LNCaP clone FGC (cell line): ENCODE measurements at regions not wholly inside any gene's neighbourhood (a gene's known extent, or its start where the extent isn't known, plus 50 kb on each side); places are given as distances from the start of the nearest gene placed in this dataset.

ENCODE experiments used
- DNase-seq: peaks from one replicate; pipeline ENCODE4 v3.0.0-alpha.2; 2011; ENCODE audit warnings: low read depth
- H3K4me3 ChIP-seq: 2 replicates; pipeline ENCODE4 v1.5.1; 2011; ENCODE audit warnings: mild to moderate bottlenecking, low read depth, low read length, control low read depth
- CTCF ChIP-seq: IDR thresholded peaks from 2 replicates; pipeline ENCODE4 v1.5.1; 2012; ENCODE audit warnings: mild to moderate bottlenecking; ENCODE audit not compliant: control insufficient read depth, insufficient read depth; ENCODE audit errors: extremely low read depth

DNA sequence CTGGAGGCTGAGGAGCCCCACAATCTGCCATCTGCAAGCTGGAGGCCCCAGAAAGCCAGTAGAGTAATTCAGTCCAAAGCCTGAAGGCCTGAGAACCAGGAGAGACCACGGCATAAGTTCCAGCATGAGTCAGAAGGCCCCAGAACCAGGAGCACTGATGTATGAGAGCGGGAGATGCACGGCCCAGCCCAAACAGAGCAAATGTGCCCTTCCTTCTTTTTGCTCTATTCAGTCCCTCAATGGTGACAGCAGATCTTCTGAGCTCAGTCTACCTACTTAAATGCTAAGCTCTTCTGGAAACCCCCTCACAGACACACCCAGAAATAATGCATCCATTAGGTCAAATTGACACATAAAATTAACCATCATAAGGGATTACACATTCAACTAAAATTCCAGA, 277.6 kb downstream of the ATPSCKMT start:
- H3K4me3 ChIP-seq: no peak overlapping the region
- DNase-seq: no peak
- TF ChIP-seq CTCF: no peak

- no peak for DNase-seq
- no peak for TF ChIP-seq CTCF
- H3K4me3 ChIP-seq: no peak overlapping the region
Measured at GRCh38 chr5:9971301-9971700, 278.4 kb downstream of the ATPSCKMT start.

GRCh38 chr5:9958914-9959313, 290.8 kb downstream of the ATPSCKMT start:
- no peak for DNase-seq
- H3K4me3 ChIP-seq: no peak overlapping the region
- TF ChIP-seq CTCF: no peak

DNA sequence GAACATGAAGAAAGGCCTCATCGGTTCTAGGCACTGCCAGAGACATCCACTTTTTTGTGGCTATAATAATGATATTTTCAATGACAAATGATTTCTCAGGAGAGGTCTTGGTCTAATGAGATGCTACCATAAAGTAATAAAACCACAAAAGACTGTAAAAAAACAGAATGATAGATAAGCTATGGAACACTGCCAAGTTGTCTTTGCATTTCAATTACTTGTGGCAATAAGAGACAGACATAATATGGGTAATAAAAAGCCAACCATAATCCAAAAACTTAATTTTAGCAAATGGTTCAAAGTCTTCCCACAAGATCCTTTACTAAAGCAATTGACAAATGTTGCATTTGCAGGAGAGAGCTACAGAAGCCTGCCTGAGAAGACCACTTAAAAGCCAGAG, 292.5 kb downstream of the ATPSCKMT start:
- no peak for TF ChIP-seq CTCF
- DNase-seq: no peak
- no peak overlapping the region for H3K4me3 ChIP-seq

GRCh38 chr5:9956725-9957124, 293.0 kb downstream of the ATPSCKMT start:
- no peak overlapping the region for H3K4me3 ChIP-seq
- TF ChIP-seq CTCF: no peak
- no peak for DNase-seq

DNA sequence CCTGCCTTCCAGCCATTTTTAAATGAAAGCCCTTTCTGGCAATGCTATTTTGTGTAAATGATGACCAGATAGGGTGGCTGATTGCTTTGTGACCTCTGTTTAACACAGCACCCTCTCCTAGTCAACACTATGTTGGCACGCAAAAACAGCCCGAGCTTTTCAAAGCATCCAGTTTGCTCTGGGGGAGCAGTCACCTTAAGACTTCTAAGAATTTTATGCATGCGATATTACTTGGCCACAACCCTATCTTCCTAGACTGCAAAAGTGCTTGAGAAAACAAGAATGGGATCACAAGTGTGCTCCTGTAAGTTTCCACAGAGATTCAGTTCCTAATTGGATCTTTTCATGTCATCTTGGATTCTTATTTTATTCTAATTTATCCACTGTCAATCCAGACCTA, 294.1 kb downstream of the ATPSCKMT start:
- TF ChIP-seq CTCF: no peak
- no peak overlapping the region for H3K4me3 ChIP-seq
- no peak for DNase-seq

- no peak overlapping the region for H3K4me3 ChIP-seq
- no peak for TF ChIP-seq CTCF
Measured at GRCh38 chr5:9954869-9955268, 294.8 kb downstream of the ATPSCKMT start.

More at GRCh38 chr5:9954869-9955268, 294.8 kb downstream of the ATPSCKMT start:
- DNase-seq: no peak
